Rectal smooth muscle tissue (tissue), 1 donor: ENCODE measurements at regions not wholly inside any gene's neighbourhood (a gene's known extent, or its start where the extent isn't known, plus 50 kb on each side); places are given as distances from the start of the nearest gene placed in this dataset.
"Not testable (repeated sequence)": the region's sequence is repeated elsewhere in the genome, so short reads cannot be mapped to it uniquely, and the experiment has no call there.

Source experiments
- H3K27ac ChIP-seq: one replicate; pipeline ENCODE4 v1.7.0; 2013; ENCODE audit warnings: low read depth, low read length, inconsistent platforms
- H3K27me3 ChIP-seq: one replicate; pipeline ENCODE4 v1.7.0; 2013; ENCODE audit warnings: low read length; ENCODE audit not compliant: control insufficient read depth, insufficient read depth
- H3K36me3 ChIP-seq: one replicate; pipeline ENCODE4 v1.7.0; 2013; ENCODE audit warnings: low read length; ENCODE audit not compliant: control insufficient read depth, insufficient read depth
- H3K4me1 ChIP-seq: one replicate; pipeline ENCODE4 v1.7.0; 2013; ENCODE audit warnings: low read length; ENCODE audit not compliant: control insufficient read depth, insufficient read depth
- H3K4me3 ChIP-seq: one replicate; pipeline ENCODE4 v1.7.0; 2013; ENCODE audit warnings: low read length
- H3K9ac ChIP-seq: one replicate; pipeline ENCODE4 v1.7.0; 2013; ENCODE audit warnings: low read length

DNA sequence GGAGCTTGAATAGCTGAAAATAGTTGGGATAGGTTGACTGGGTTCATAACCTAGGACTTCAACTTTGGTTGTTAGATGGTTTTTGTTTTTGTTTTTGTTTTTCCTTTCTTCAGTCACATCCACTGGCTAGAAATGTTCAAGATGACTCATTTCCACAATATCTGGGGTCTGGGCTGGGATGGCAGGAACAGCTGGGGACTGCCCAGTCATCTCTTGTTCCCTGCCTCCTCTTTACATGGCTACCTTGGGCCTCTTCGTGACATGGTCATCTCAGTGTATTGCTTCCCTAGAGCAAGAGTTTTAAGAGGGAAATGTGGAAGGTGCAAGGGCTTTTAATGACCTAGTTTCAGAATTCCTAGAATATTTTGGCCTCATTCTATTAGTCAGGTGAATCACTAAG is 915.8 kb downstream of the XPNPEP1 start:
- no peak overlapping the region for H3K4me3 ChIP-seq
- H3K9ac ChIP-seq, result no peak overlapping the region
- H3K27me3 ChIP-seq, result no peaks in the 10 kb centered on the region
- H3K27ac ChIP-seq, result no peak overlapping the region
- H3K4me1 ChIP-seq, result no peaks in the 10 kb centered on the region
- no peaks in the 10 kb centered on the region for H3K36me3 ChIP-seq

DNA sequence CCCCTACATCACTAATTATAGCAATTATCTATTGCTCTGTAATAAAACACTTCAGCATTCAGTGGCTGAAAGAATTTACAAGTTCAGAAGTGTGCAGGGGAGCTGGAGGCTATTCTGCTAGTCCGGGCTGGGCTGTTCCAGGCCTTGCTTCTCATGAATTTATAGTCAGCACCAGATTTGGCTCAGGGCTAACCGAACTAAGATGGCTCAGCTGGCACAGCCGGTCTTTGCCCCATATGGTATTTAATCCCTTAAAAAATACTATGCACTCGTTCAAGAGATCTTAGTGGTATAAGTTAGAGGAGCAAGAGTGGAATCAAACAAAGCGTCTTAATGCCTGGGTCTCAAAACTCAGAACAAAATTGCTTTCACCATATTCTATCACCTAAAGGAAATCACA is 932.9 kb downstream of the XPNPEP1 start:
- Histone ChIP-seq H3K4me3 (no peak overlapping the region), H3K36me3 (no peaks in the 10 kb centered on the region), H3K27me3 (no peaks in the 10 kb centered on the region), H3K27ac (no peak overlapping the region), H3K9ac (no peak overlapping the region), H3K4me1 (no peaks in the 10 kb centered on the region)

DNA sequence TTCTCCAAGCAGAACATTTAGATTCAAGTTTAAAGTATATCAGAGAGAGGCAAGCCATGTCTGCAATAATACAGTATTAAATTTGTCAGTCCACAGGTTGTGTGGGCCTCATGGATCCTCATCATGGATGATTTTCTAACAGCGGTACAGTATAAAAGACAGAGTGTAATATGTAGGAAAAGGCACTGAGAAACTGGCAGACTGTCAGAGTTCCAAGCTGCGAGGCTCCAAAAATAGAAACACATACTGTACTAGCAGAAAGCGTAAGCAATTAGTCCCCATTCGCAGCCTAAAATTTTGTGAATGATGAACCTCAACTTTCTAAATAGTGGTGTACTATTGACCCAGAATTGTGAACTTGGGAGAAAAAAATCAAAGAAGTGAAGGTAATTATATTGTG is 933.3 kb downstream of the XPNPEP1 start:
- H3K27ac ChIP-seq, result no peak overlapping the region
- H3K36me3 ChIP-seq, result no peaks in the 10 kb centered on the region
- no peak overlapping the region for H3K9ac ChIP-seq
- H3K4me1 ChIP-seq, result no peaks in the 10 kb centered on the region
- no peaks in the 10 kb centered on the region for H3K27me3 ChIP-seq
- H3K4me3 ChIP-seq, result no peak overlapping the region

DNA sequence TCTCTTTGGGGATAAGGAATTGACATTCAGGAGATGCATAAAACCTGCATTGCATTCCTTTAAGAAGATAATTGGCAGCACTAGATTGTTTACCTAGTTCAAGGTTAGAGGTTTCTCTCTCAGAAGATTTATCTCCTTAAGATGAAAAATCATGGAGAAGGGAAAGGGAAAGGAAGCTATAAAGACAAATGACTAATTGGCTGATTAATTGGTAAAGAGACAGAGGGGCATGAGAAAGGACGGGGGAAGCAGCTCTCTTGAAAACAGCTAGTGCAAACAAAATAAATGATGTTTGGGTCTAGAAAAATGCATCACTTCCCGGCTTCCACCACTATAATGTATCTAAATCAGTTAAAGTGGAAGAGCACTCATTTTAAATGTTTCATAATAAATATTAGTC is 941.2 kb downstream of the XPNPEP1 start:
- no peaks in the 10 kb centered on the region for H3K36me3 ChIP-seq
- H3K4me1 ChIP-seq, result no peaks in the 10 kb centered on the region
- no peak overlapping the region for H3K27ac ChIP-seq
- H3K27me3 ChIP-seq, result no peaks in the 10 kb centered on the region
- H3K9ac ChIP-seq, result no peak overlapping the region
- no peak overlapping the region for H3K4me3 ChIP-seq

DNA sequence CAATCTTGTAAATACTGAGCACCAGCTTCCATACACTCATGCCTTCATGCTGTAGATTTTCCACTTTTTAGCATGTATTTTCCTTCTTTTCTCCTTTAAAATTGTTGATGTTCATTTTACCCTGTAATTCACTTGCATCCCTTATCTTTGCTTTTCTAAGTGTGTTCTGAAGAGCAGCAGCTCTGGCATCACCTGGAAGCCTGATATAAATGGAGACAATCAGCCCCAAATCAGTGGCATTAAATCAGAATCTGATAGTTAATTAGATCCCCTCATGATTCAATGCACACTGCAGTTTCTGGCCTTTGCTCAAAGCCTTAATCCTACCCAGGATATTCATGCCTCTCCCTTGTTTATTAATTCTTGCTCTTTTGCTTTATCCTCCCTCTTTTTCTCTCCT is 942.4 kb downstream of the XPNPEP1 start:
- H3K27ac ChIP-seq, result no peak overlapping the region
- H3K27me3 ChIP-seq, result no peaks in the 10 kb centered on the region
- H3K4me1 ChIP-seq, result no peaks in the 10 kb centered on the region
- no peaks in the 10 kb centered on the region for H3K36me3 ChIP-seq
- no peak overlapping the region for H3K9ac ChIP-seq
- H3K4me3 ChIP-seq, result no peak overlapping the region

DNA sequence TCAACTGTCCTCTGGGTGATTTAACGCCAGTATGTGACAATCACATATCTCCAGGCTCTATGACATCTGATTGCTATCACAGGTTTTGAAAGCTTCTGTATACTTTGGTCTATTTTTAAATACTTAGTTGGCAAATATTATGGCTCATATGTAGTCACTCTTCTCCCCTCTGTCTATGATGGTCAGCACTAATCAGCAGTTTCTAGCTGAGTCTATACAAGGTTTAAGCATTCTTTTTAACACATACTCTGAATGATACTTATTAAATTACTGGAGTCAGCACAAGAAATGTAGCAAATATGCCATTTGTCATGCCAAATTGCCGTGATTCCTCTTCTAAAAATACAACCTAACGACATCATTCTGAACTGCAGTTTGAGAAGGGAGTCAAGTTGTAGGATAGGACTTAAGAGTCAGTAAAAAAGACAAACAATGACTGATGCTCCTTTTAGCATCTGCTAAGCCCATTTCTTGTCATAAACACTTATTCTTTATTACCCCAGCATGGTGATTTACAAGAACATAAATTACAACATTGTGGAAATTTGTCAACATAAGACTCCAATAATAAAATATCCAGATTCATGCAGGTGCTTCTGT is 947.8 kb downstream of the XPNPEP1 start:
- Histone ChIP-seq H3K4me1 (no peaks in the 10 kb centered on the region), H3K36me3 (no peaks in the 10 kb centered on the region), H3K4me3 (no peak overlapping the region), H3K27ac (no peak overlapping the region), H3K27me3 (no peaks in the 10 kb centered on the region), H3K9ac (no peak overlapping the region)

DNA sequence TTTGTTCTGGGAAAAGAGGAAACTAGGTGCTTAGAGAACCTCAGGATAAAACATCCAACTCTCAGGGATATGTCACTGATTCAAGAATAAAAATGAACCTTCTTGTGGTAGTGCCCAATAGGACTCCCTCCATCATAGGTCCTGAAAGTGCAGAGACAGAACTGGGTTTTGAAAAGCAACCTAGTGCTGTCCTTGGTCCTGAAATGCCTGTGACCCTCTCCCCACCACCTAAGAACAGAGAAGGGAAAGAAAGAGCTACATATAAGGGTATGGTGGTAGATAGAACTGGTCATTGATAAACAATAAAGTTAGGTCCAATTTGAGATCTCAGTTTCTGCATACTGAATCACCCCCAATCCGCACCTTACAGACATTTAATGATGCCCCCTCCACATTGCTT is 953.3 kb downstream of the XPNPEP1 start:
- H3K4me1 ChIP-seq, result no peaks in the 10 kb centered on the region
- H3K36me3 ChIP-seq, result no peaks in the 10 kb centered on the region
- H3K9ac ChIP-seq, result no peak overlapping the region
- no peaks in the 10 kb centered on the region for H3K27me3 ChIP-seq
- no peak overlapping the region for H3K27ac ChIP-seq
- H3K4me3 ChIP-seq, result no peak overlapping the region

DNA sequence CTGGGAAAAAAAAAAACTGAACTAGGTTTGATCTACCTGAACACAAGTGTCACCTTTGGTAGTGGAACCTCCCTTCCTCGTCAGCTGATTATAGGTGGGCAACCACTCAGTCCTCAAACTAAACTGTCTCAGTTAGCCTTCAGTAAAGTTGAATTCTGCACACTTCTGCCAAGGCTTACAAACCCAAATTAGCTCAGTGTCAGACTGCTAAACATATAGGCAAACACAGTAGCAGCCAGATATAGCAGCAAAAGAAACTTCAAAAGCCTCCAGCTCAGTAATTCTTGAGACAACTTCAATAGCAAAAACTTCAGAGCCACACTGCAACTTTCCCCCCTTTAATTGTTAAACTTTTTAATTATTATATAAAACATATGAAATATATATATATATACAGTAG is 956.9 kb downstream of the XPNPEP1 start:
- Histone ChIP-seq H3K9ac (no peak overlapping the region), H3K27me3 (no peaks in the 10 kb centered on the region), H3K36me3 (no peaks in the 10 kb centered on the region), H3K4me3 (no peak overlapping the region), H3K27ac (no peak overlapping the region), H3K4me1 (no peaks in the 10 kb centered on the region)

DNA sequence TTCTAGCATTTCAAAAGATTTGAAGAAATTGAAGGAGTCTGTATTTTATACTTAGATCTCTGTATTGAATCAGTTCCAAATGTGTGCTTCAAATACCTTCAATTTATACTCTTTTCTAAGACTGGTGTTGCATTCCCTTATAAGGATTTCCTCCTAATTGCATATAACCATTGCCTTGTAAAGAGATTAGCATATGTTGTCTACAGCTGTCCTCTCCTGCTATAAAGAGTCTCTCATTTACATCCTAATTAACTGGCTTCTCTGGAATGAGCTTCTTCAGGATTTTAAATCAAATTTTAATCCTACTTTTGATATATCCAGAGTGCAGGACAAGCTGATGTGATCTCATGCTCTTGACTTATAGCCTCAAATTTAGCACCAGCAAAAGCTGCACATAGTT is 957.3 kb downstream of the XPNPEP1 start:
- Histone ChIP-seq H3K4me3 (no peak overlapping the region), H3K36me3 (no peaks in the 10 kb centered on the region), H3K27me3 (no peaks in the 10 kb centered on the region), H3K9ac (no peak overlapping the region), H3K27ac (no peak overlapping the region), H3K4me1 (no peaks in the 10 kb centered on the region)

DNA sequence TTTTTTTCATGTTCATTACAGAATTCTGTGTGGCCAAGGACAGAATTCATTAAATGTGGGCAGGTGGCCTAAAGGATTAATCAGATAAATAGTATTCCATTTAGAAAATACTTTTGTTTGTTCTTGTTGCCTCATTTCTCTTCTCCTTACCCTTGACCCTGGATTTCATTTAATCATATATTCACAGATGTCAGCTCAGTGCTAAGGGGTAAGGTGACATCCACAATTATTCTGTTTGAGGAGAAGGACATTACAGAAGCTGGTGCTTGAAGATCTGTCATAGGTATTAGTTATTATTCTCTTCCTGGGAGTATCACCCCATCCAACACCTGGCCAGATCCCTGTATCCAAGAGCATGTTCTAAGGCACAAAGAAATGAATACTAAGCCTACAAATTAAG is 961.1 kb downstream of the XPNPEP1 start:
- H3K36me3 ChIP-seq, result no peaks in the 10 kb centered on the region
- H3K9ac ChIP-seq, result no peak overlapping the region
- H3K4me1 ChIP-seq, result no peaks in the 10 kb centered on the region
- no peak overlapping the region for H3K27ac ChIP-seq
- H3K4me3 ChIP-seq, result no peak overlapping the region
- no peaks in the 10 kb centered on the region for H3K27me3 ChIP-seq

DNA sequence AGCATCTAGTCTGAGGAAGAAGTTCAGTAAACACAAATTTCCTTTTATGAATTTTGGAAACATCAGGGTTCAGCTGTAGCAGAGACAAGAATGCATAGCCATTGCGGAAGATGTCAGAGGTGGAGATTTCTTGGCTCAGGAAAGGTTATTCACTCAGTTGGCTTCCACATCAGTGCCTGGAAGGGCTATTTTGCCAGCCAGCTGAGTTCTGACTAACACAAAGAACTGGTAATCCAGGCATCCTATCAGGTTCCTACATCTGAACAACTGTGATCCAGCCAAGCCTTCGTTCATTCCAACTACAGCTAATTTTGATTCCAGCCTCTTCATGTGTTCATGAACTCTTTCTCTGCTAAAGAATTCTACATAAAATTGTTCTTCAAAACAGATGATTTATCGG is 965.6 kb downstream of the XPNPEP1 start:
- no peaks in the 10 kb centered on the region for H3K27me3 ChIP-seq
- H3K9ac ChIP-seq, result no peak overlapping the region
- no peaks in the 10 kb centered on the region for H3K36me3 ChIP-seq
- H3K4me3 ChIP-seq, result no peak overlapping the region
- no peak overlapping the region for H3K27ac ChIP-seq
- no peaks in the 10 kb centered on the region for H3K4me1 ChIP-seq

DNA sequence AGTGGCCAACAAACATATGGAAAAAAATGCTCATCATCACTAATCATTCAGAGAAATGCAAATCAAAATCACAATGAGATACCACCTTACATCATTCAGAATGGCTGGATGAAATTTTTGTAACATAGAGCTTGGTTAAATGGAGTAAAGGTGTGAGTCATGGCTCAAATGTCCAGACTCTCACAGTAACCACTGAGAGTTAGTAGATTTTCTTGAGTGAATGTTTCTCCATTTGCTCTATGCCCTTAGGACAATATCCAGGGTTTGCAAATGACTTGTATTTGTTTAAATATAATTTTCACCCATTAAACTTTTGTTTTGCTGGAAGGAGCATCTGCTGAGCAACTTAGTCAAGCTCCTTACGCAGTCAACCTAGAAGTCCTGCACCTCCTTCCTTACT is 967.2 kb downstream of the XPNPEP1 start:
- Histone ChIP-seq H3K27ac (no peak overlapping the region), H3K27me3 (no peaks in the 10 kb centered on the region), H3K36me3 (no peaks in the 10 kb centered on the region), H3K4me3 (no peak overlapping the region), H3K4me1 (no peaks in the 10 kb centered on the region), H3K9ac (no peak overlapping the region)

DNA sequence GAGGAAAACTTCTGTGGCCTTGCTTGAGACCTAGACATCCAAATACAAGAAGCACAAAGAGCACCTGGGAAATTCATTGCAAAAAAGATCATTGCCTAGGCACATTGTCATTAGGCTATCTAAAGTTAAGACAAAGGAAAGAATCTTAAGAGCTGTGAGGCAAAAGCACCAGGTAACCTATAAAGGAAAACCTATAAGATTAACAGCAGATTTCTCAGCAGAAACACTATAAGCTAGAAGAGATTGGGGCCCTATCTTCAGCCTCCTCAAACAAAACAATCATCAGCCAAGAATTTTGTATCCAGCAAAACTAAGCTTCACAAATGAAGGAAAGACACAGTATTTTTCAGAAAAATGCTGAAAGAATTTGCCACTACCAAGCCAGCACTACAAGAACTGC is 1003.3 kb downstream of the XPNPEP1 start:
- H3K9ac ChIP-seq, H3K27ac ChIP-seq, H3K27me3 ChIP-seq, H3K4me1 ChIP-seq, H3K4me3 ChIP-seq, H3K36me3 ChIP-seq: not testable (repeated sequence)
